T-helper 17 cell (primary cell): ENCODE measurements at regions not wholly inside any gene's neighbourhood (a gene's known extent, or its start where the extent isn't known, plus 50 kb on each side); places are given as distances from the start of the nearest gene placed in this dataset.

Experiments used
- ATAC-seq: fragments of 150-1000 bp; cut with Tn5 transposase; 2 replicates; pipeline ENCODE4 v1.10.0; 2021; ENCODE audit warnings: mild to moderate bottlenecking, moderate library complexity
- DNase-seq, 3 donors: peaks; one replicate each; pipeline versions ENCODE4 v3.0.0 to v3.0.0-alpha.2; 2020 to 2021
- H3K9me3 ChIP-seq: one replicate; pipeline ENCODE4 v1.7.0; 2013; ENCODE audit warnings: low read length, mild to moderate bottlenecking; ENCODE audit not compliant: control insufficient read depth, poor library complexity, severe bottlenecking
- H3K27ac Mint-ChIP-seq: one replicate; pipeline ENCODE4 v1.8.0; 2022; ENCODE audit warnings: mild to moderate bottlenecking, moderate library complexity, mixed read lengths
- H3K27me3 Mint-ChIP-seq: one replicate; pipeline ENCODE4 v1.8.0; 2022; ENCODE audit warnings: mixed read lengths
- H3K36me3 Mint-ChIP-seq: one replicate; pipeline ENCODE4 v1.8.0; 2022; ENCODE audit warnings: low read depth, mixed read lengths
- H3K4me1 Mint-ChIP-seq: one replicate; pipeline ENCODE4 v1.8.0; 2022; ENCODE audit warnings: mild to moderate bottlenecking, mixed read lengths
- H3K4me3 Mint-ChIP-seq: one replicate; pipeline ENCODE4 v1.8.0; 2022; ENCODE audit warnings: mild to moderate bottlenecking, moderate library complexity, mixed read lengths

DNA sequence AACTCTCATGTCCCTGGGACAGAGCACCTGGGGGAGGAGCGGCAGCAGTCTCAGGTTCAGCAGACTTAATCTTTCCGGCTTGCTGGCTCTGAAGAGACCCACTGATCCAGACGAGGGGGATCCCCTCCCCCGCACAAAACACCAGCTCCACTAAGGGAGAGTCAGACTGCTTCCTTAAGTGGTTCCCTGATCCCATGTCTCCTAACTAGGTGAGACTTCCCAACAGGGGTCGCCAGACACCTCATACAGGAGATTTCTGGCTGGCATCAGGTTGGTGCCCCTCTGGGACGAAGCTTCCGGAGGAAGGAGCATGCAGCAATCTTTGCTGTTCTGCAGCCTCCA lies 157.2 kb upstream of the TMEM45B start:
- no peaks in the 10 kb centered on the region for H3K9me3 ChIP-seq
- DNase-seq (no peak), ATAC-seq (no peak)
- no peaks in the 10 kb centered on the region for H3K36me3 Mint-ChIP-seq
- H3K4me3 Mint-ChIP-seq: no peak overlapping the region
- H3K27me3 Mint-ChIP-seq: no peaks in the 10 kb centered on the region
- H3K4me1 Mint-ChIP-seq: no peaks in the 10 kb centered on the region
- no peak overlapping the region for H3K27ac Mint-ChIP-seq

- Mint-ChIP-seq H3K27ac (no peak overlapping the region), H3K27me3 (no peaks in the 10 kb centered on the region), H3K36me3 (no peaks in the 10 kb centered on the region), H3K4me1 (peaks cover 7% of the 10 kb centered on the region), H3K4me3 (no peak overlapping the region)
- no peaks in the 10 kb centered on the region for H3K9me3 ChIP-seq
- ATAC-seq: no peak
- DNase-seq: no peak
Measured at GRCh38 chr11:129680907-129681306, 134.7 kb upstream of the TMEM45B start.

- H3K4me1 Mint-ChIP-seq: peaks cover 7% of the 10 kb centered on the region
- ATAC-seq: no peak
- no peak overlapping the region for H3K27ac Mint-ChIP-seq
- no peaks in the 10 kb centered on the region for H3K9me3 ChIP-seq
- no peak overlapping the region for H3K4me3 Mint-ChIP-seq
- DNase-seq: no peak
- H3K36me3 Mint-ChIP-seq: no peaks in the 10 kb centered on the region
- peaks cover 5% of the 10 kb centered on the region for H3K27me3 Mint-ChIP-seq
Measured at GRCh38 chr11:129681344-129682114, 134.1 kb upstream of the TMEM45B start.

GRCh38 chr11:129686269-129686668 lies 129.4 kb upstream of the TMEM45B start:
- H3K27ac Mint-ChIP-seq: no peak overlapping the region
- H3K9me3 ChIP-seq: no peaks in the 10 kb centered on the region
- DNase-seq (no peak), ATAC-seq (no peak)
- H3K4me1 Mint-ChIP-seq: no peaks in the 10 kb centered on the region
- H3K4me3 Mint-ChIP-seq: no peak overlapping the region
- H3K36me3 Mint-ChIP-seq: no peaks in the 10 kb centered on the region
- peaks cover 11% of the 10 kb centered on the region for H3K27me3 Mint-ChIP-seq

DNA sequence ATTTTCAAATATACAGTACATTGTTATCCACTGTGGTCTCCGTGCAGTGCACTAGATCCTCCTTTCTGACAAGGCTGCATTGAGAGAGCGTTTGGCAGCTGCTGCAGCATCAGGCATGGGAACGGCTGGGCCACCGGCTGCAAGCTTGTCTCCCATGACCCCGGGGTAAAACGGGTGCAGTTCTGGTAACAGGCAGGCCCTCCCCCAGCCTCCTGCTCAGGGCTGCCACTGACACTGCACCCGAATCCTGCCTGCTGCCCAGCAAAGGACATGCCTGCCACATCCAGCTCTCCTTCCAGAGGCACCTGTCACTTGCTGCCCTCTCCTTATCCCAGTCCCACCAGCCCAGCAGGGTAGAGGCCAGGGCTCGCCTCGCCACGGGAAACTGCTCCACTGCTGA lies 124.5 kb upstream of the TMEM45B start:
- H3K36me3 Mint-ChIP-seq: no peaks in the 10 kb centered on the region
- H3K9me3 ChIP-seq: no peaks in the 10 kb centered on the region
- H3K4me3 Mint-ChIP-seq: no peak overlapping the region
- peaks cover 10% of the 10 kb centered on the region for H3K4me1 Mint-ChIP-seq
- ATAC-seq (no peak), DNase-seq (no peak)
- H3K27ac Mint-ChIP-seq: no peak overlapping the region
- H3K27me3 Mint-ChIP-seq: peaks cover 17% of the 10 kb centered on the region

DNA sequence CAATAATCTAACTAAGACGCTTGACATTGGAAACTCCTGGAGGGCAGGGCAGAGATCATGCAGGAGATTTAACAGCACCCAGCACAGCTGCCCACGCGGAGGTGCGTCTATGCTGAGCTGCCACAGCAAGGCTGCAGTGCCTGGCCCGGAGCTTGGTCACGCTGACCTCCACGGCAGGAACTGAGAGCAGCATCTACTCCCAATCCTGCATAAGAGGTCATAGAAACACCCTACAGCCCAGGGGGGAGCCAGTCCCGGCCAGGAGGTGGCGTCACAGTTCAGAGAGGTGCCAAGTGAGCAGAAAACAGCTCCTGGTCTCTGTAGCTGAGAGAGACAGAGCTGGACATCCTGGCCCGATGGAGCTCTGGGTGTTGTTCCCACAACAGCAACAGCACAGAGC lies 121.1 kb upstream of the TMEM45B start:
- H3K9me3 ChIP-seq: no peaks in the 10 kb centered on the region
- Mint-ChIP-seq H3K27ac (no peak overlapping the region), H3K4me1 (peaks cover 14% of the 10 kb centered on the region), H3K4me3 (no peak overlapping the region), H3K27me3 (peaks cover 7% of the 10 kb centered on the region), H3K36me3 (peaks cover 3% of the 10 kb centered on the region)
- DNase-seq (no peak), ATAC-seq (no peak)

DNA sequence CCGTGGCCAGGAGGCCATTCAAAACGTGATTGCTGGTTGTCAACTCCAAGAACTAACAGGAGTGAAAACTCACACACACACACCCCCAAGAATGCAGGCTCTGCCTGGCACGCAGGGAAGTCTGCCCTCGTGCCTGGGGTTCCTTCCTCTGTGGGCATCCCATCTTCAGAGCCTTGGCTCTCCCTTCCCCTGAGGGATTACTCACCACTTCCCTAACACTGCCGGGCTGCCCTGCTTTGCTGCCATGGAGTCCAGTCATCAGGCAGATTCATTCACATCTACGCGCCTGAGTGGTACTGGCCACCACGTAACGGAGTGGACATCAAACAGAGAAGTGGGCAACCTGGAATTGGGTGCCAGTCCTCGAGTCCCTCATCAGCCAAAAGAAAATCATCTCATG lies 120.7 kb upstream of the TMEM45B start:
- Mint-ChIP-seq H3K4me1 (peaks cover 14% of the 10 kb centered on the region), H3K4me3 (peak overlapping the region; percentile 7), H3K36me3 (peaks cover 3% of the 10 kb centered on the region), H3K27ac (no peak overlapping the region), H3K27me3 (peaks cover 7% of the 10 kb centered on the region)
- no peaks in the 10 kb centered on the region for H3K9me3 ChIP-seq
- no peak for DNase-seq
- ATAC-seq: no peak

DNA sequence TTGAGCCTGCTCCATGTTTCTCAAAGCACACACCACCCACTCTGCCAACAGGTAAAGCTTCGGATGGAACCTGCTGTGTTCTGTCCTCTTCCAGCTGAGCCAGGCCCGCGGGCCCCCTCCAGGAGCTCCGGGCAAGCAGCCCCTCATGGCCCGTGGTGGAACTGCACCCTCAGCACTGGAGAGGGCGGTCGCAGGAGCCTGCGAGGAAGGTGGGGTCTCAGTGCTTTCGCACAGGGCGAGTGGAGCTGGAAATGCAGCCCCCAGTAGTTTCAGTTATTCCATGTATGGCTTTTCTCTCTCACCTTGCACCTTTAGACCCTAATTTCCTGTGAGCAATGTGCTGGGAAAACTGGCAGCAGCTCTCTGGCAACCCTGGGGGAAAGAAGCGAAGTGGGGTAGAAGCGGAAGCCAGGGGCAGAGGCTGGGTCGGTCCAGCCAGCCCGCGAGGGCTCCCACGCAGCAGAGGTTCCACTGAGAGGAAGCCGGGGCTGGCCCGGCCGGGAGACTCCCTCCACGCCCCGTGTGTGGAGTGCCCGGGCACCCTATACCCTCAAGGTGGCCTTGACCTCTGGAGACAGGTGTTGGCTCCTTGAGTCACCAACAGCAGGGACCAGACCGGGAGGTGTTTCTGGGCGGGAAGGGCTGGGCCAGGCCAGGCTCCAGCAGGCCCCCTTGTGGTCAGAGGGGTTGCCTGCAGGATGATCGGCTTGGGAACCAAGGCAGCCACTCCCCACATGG lies 119.9 kb upstream of the TMEM45B start:
- Mint-ChIP-seq H3K4me1 (peaks cover 14% of the 10 kb centered on the region), H3K27me3 (peaks cover 7% of the 10 kb centered on the region), H3K27ac (no peak overlapping the region), H3K36me3 (peaks cover 3% of the 10 kb centered on the region), H3K4me3 (peak overlapping the region; percentile 80)
- DNase-seq (peak; percentile 21 to 44 (median 31)), ATAC-seq (peak; percentile 90)
- H3K9me3 ChIP-seq: no peaks in the 10 kb centered on the region

GRCh38 chr11:129696309-129696989 lies 119.2 kb upstream of the TMEM45B start:
- no peak for ATAC-seq
- H3K9me3 ChIP-seq: no peaks in the 10 kb centered on the region
- Mint-ChIP-seq H3K4me3 (peak overlapping the region; percentile 67), H3K27me3 (peaks cover 7% of the 10 kb centered on the region), H3K36me3 (peaks cover 3% of the 10 kb centered on the region), H3K4me1 (peaks cover 14% of the 10 kb centered on the region), H3K27ac (peak overlapping the region; percentile 34)
- DNase-seq: no peak

DNA sequence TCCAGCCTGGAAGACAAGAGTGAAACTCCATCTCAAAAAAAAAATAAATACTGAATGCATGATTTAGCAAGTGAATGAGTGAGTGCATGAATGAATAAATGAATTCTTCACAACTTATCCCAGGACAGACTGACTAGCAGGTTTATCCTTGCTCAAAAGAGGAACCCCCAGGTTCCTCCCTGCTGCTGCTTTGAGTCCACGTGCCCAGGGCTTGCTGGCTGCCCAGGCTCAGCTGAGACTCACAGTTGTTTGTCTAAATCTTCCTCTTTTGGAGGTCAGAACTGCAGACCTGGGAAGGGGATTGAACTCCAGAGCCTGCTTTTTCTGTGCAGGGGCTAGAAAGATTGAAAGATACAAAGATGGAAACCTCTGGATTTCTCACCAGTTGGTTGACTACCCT lies 117.4 kb upstream of the TMEM45B start:
- no peaks in the 10 kb centered on the region for H3K27me3 Mint-ChIP-seq
- H3K27ac Mint-ChIP-seq: peak overlapping the region; percentile 11
- DNase-seq (no peak), ATAC-seq (no peak)
- H3K36me3 Mint-ChIP-seq: peaks cover 3% of the 10 kb centered on the region
- peaks cover 10% of the 10 kb centered on the region for H3K4me1 Mint-ChIP-seq
- no peak overlapping the region for H3K4me3 Mint-ChIP-seq
- no peaks in the 10 kb centered on the region for H3K9me3 ChIP-seq

- no peaks in the 10 kb centered on the region for H3K9me3 ChIP-seq
- H3K4me3 Mint-ChIP-seq: no peak overlapping the region
- peaks cover 3% of the 10 kb centered on the region for H3K36me3 Mint-ChIP-seq
- no peak overlapping the region for H3K27ac Mint-ChIP-seq
- no peak for ATAC-seq
- H3K4me1 Mint-ChIP-seq: peaks cover 8% of the 10 kb centered on the region
- no peaks in the 10 kb centered on the region for H3K27me3 Mint-ChIP-seq
- no peak for DNase-seq
Measured at GRCh38 chr11:129699711-129700304, 115.8 kb upstream of the TMEM45B start.

DNA sequence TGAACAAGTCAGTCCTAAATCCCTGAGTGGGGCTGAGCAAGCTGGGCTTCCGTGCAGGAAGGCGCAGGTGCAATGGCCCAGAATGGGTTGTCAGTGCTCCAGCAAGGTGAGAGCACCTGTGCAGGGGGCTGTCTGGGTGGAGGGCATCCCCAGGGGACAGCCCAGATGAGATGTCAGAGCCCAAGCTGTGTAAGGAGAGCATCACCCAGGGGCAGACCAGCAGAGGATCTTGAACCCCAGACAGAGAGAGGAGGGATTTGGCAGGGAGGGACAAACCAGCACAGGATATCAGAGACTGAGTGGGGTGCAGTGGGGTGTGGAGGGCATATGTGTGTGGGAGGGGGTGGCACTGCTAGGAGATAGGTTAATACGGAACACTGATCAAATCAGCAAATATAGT lies 114.9 kb upstream of the TMEM45B start:
- peaks cover 5% of the 10 kb centered on the region for H3K4me1 Mint-ChIP-seq
- no peak for ATAC-seq
- H3K4me3 Mint-ChIP-seq: no peak overlapping the region
- H3K27me3 Mint-ChIP-seq: no peaks in the 10 kb centered on the region
- no peak overlapping the region for H3K27ac Mint-ChIP-seq
- peaks cover 3% of the 10 kb centered on the region for H3K36me3 Mint-ChIP-seq
- H3K9me3 ChIP-seq: no peaks in the 10 kb centered on the region
- DNase-seq: no peak

GRCh38 chr11:129701706-129702105 lies 113.9 kb upstream of the TMEM45B start:
- DNase-seq (no peak), ATAC-seq (no peak)
- H3K27me3 Mint-ChIP-seq: no peaks in the 10 kb centered on the region
- H3K36me3 Mint-ChIP-seq: peaks cover 3% of the 10 kb centered on the region
- H3K9me3 ChIP-seq: no peaks in the 10 kb centered on the region
- peaks cover 4% of the 10 kb centered on the region for H3K4me1 Mint-ChIP-seq
- no peak overlapping the region for H3K27ac Mint-ChIP-seq
- H3K4me3 Mint-ChIP-seq: no peak overlapping the region
